ENCODE measurements at regions not wholly inside any gene's neighbourhood (a gene's known extent, or its start where the extent isn't known, plus 50 kb on each side); places are given as distances from the start of the nearest gene placed in this dataset.

- TF ChIP-seq CTCF (IDR thresholded peaks at IDR 0.05) (no peak), POLR2A (IDR thresholded peaks at IDR 0.05) (no peak), EP300 (IDR thresholded peaks at IDR 0.05) (no peak)
Observed at GRCh38 chr5:109943701-109944235, 254.0 kb downstream of the MAN2A1 start.
